Subcutaneous abdominal adipose tissue (tissue), 5 donors: ENCODE measurements at regions not wholly inside any gene's neighbourhood (a gene's known extent, or its start where the extent isn't known, plus 50 kb on each side); places are given as distances from the start of the nearest gene placed in this dataset.

Experiments used
- H3K27ac ChIP-seq: one replicate; pipeline ENCODE4 v1.7.0; 2013; ENCODE audit warnings: low read depth, mild to moderate bottlenecking, inconsistent platforms, low read length, moderate library complexity
- H3K27me3 ChIP-seq, 5 donors: one replicate each; pipeline ENCODE4 v1.7.0; 2013; ENCODE audit warnings: low read length in 5 of 5, inconsistent platforms in 1 of 5; ENCODE audit not compliant: control insufficient read depth in 5 of 5, insufficient read depth in 4 of 5
- H3K36me3 ChIP-seq, 5 donors: one replicate each; pipeline ENCODE4 v1.7.0; 2013; ENCODE audit warnings: low read length in 5 of 5; ENCODE audit not compliant: control insufficient read depth in 5 of 5, insufficient read depth in 5 of 5
- H3K4me1 ChIP-seq, 5 donors: one replicate each; pipeline ENCODE4 v1.7.0; 2013; ENCODE audit warnings: low read length in 5 of 5, mild to moderate bottlenecking in 3 of 5, moderate library complexity in 1 of 5; ENCODE audit not compliant: control insufficient read depth in 5 of 5, insufficient read depth in 5 of 5
- H3K4me3 ChIP-seq, 5 donors: one replicate each; pipeline ENCODE4 v1.7.0; 2013; ENCODE audit warnings: low read length in 5 of 5, low read depth in 1 of 5
- H3K9ac ChIP-seq, 5 donors: one replicate each; pipeline ENCODE4 v1.7.0; 2013; ENCODE audit warnings: low read length in 5 of 5, mild to moderate bottlenecking in 4 of 5, moderate library complexity in 3 of 5
- H3K9me3 ChIP-seq, 5 donors: one replicate each; pipeline ENCODE4 v1.7.0; 2013; ENCODE audit warnings: low read length in 5 of 5; ENCODE audit not compliant: control insufficient read depth in 5 of 5
- donor health status: healthy.
- donor health status: healthy.
- donor health status: healthy.
- donor health status: healthy.
- donor health status: healthy.

DNA sequence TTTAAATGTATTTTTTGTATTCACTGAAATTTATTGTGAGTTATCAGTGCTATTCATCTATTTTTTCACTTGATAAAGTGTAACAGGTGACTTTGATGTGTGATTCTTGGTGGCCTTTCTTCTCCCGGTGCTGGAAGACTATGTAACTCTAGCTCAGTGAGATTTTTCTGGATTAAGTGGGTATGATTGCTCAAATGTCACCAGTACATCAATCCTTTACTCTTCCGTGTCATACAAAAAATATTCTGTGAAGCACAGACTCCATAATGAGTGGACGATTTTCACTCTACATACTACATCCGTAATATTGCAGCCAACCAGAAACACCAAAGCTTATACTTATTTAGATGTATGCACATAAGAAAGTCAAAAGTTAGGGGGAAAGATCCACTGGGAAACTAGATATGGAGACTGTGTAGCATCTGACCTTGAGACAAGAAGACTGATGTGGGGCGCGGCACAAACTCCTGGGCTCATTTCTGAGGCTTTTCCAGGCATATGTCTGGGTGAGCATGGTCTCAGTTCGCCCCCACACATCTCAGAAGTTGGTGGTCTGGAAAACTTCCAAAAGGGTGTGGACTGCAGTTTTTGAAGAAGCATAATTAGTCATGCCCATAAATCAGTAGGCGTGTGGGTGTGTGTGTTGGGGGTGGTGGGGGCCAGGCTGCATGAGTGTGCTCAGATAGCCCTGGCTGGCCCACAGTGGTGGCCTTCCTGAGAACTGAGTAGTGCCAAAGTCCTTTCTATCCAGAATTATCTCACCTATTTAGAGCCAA lies 53.9 kb upstream of the TENM3 start:
- Histone ChIP-seq H3K27ac (no peak overlapping the region), H3K4me1 (peaks cover 0 to 15% (median 0%) of the 10 kb centered on the region in 5 donors), H3K4me3 (no peak overlapping the region), H3K9me3 (no peaks in the 10 kb centered on the region), H3K36me3 (no peaks in the 10 kb centered on the region), H3K9ac (no peak overlapping the region), H3K27me3 (no peaks in the 10 kb centered on the region)

GRCh38 chr4:182190306-182190705 lies 52.9 kb upstream of the TENM3 start:
- no peaks in the 10 kb centered on the region for H3K27me3 ChIP-seq
- H3K4me1 ChIP-seq: peaks cover 0 to 15% (median 0%) of the 10 kb centered on the region in 5 donors
- H3K9ac ChIP-seq: no peak overlapping the region
- H3K4me3 ChIP-seq: no peak overlapping the region
- no peaks in the 10 kb centered on the region for H3K9me3 ChIP-seq
- H3K36me3 ChIP-seq: no peaks in the 10 kb centered on the region
- no peak overlapping the region for H3K27ac ChIP-seq

DNA sequence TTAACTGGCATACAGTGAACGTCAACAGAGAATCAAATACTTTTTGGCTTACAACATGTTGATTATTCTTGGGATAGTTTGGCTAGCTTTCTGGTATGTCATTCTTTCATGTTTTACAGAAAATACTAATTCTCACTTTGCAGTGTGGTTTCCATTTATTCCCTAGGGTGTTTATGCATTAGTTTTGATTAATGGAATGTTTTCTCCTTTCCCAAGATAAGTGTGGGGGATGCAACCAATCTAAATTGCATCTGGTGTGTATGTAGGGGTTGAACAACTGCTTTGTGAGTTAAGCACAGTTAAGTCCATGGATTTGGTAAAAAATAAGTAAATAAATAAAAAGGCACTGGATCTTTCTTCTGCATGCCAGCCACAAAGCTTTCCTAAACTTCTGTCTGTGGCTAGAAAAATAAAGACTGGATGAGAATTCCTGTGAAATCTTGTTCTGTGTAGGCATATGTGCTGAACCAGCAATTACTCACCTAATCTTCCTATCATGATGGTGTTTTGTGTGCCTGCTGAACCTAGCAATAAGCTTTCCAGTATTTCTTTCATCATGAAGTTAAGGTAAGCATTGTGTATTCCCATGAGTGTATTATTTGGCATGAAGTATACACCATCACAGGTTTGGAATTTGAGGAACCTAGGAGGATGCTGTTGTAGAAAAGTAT lies 50.6 kb upstream of the TENM3 start:
- H3K9ac ChIP-seq: no peak overlapping the region
- peaks cover 0 to 15% (median 0%) of the 10 kb centered on the region in 5 donors for H3K4me1 ChIP-seq
- no peaks in the 10 kb centered on the region for H3K36me3 ChIP-seq
- H3K4me3 ChIP-seq: no peak overlapping the region
- no peaks in the 10 kb centered on the region for H3K27me3 ChIP-seq
- no peaks in the 10 kb centered on the region for H3K9me3 ChIP-seq
- no peak overlapping the region for H3K27ac ChIP-seq

- H3K9me3 ChIP-seq: no peaks in the 10 kb centered on the region
- no peaks in the 10 kb centered on the region for H3K36me3 ChIP-seq
- H3K4me1 ChIP-seq: peaks cover 0 to 15% (median 0%) of the 10 kb centered on the region in 5 donors
- H3K4me3 ChIP-seq: no peak overlapping the region
- no peaks in the 10 kb centered on the region for H3K27me3 ChIP-seq
- H3K9ac ChIP-seq: no peak overlapping the region
- H3K27ac ChIP-seq: no peak overlapping the region
These were observed 49.9 kb upstream of the TENM3 start for GRCh38 chr4:182193311-182193710.
